NCI-H1105 treated with DMSO at 0.1 percent for 48 hours (cell line): ENCODE measurements at regions not wholly inside any gene's neighbourhood (a gene's known extent, or its start where the extent isn't known, plus 50 kb on each side); places are given as distances from the start of the nearest gene placed in this dataset.

ENCODE experiments used
- DNase-seq: peaks from one replicate; lab custom pipeline; 2025; lab: John Stamatoyannopoulos, UW

DNA sequence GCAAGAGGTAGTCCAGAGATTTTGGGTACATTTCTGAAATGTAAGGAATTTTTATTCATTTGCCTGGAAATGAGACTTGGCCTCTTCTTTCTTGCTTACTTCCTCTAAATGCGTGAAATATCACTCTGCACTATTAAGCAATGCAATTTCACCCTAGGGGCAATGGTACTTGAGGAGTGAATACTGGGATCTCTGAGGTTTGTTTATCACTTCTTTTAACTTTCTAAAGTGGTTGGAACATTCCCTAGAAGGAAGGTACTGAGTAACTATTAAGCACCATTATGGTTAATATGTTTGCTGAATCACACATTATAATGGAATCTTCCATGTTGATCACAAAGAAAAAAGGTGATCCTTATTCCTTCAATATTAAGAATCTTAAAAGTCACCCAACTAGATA, 120.9 kb upstream of the CAND1 start:
- DNase-seq, result no peak

- peak; percentile 18 for DNase-seq
Observed at GRCh38 chr12:67151886-67152285, 117.3 kb upstream of the CAND1 start.

DNA sequence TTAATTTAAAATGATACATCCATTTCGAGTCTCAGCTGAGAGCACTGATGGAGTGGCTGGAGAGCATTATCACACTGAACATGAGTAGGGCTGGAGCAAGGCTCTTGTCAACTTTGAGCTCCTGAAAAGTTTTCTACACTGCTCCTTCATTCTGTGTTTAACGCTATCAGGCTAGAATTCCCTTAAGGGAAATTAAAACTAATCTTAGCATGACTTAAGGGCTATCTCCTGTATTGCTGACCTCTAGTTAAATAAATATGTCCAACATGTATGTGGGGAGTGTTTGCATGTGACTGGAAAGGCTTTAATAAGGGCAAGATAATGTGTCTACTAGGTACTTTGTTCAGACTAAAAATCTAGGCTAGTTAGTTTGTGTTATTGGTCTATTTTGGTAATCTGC, 116.7 kb upstream of the CAND1 start:
- DNase-seq, result no peak

- DNase-seq, result no peak
Observed at GRCh38 chr12:67154901-67155300, 114.3 kb upstream of the CAND1 start.

- no peak for DNase-seq
Observed at GRCh38 chr12:67155863-67156262, 113.3 kb upstream of the CAND1 start.

DNA sequence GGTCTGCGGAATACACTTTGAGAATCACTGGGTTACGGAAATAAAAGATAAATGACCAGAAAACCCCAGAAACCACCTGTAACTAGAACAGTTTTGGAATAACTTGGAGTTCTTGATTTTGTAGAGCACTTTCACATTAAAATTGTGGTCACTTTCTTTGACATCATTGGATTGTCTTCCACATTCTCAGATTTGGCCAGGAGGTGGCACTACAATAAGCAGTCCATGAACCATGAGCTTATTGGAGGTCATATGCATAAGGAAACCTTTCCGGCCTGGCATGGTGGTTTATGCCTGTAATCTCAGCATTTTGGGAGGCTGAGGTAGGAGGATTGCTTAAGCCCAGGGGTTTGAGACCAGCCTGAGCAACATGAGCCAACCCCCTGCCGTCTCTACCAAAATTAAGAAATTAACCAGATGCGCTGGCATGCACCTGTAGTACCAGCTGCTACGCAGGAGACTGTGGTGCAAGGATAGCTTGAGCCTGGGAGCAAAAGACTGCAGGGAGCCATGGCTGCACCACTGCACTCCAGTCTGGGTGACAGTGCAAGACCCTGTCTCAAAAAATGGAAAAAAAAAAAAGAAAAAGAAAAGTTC, 107.7 kb upstream of the CAND1 start:
- DNase-seq, result peak; percentile 11

DNA sequence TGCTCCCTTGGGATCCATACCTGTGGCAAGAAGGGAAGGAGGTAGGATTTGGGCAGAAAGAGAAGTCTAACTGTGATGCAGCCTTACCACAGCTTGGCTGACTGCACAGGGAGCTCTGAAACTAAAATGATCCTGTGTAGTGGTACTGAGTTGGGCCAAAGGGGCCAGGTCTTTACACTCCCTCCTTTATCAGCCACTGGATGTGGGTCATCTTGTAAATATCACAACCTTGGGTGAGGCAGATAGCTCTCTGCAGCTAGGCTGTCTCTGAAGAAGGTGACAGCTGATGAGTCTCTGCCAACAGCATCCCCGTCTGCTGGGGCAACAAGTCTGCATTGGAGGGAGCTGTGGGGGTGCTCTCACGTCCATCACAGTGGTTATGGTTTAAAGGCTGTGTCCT, 95.9 kb upstream of the CAND1 start:
- no peak for DNase-seq

DNA sequence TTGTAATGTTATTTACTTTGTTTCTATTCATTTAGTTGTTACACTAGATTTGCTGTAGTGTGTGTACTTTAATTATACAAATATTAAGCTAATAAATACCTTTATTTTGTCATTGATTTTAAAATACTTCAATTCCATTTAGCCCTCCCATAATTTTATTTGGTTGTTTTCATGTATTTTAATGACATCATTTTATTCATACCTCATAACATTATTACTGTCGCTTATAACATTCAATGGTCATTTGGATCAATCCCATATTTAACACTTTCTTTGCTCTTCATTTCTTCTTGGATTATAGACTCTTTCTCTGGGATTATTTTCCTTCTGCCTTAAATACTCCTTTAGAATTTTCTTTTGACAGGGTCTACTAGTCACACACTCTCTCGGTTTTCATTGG, 86.6 kb upstream of the CAND1 start:
- no peak for DNase-seq

DNA sequence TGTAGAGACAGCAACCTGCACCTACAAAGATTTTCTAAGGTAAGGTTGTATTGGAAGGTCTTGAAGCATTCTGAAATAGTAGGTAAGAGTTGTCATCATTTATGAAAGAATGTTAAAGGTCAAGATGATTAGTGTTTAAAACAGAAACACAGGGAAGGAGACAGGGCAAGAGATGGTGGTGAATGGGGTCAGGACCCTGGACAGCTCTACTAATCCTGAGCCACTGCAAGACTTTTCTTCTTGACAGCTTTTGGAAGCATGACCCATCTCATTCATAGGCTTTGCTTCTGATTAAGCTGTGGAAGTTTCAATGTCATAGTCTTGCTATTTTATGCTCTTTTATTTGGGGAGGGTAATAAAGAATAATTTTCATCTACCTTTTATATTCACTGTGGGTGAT, 75.5 kb upstream of the CAND1 start:
- DNase-seq, result no peak

GRCh38 chr12:67200386-67200785, 68.8 kb upstream of the CAND1 start:
- DNase-seq, result no peak

GRCh38 chr12:67202011-67202677, 67.0 kb upstream of the CAND1 start:
- DNase-seq, result no peak

DNA sequence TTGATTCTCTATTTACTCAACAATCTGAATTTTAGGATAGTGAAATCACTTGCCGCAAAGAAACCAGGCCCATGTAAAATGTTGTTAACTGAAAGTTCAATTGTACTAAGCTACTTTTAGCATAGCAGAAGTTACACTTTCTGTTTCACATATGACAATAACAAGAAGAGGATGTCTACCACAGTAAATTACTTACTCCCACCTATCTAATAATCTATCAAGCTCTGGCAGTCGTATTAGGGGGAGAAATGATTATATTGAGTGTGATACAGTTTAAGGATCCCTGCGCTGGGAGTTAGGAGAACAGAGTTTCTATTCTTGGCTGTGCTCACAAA, 66.5 kb upstream of the CAND1 start:
- no peak for DNase-seq

DNA sequence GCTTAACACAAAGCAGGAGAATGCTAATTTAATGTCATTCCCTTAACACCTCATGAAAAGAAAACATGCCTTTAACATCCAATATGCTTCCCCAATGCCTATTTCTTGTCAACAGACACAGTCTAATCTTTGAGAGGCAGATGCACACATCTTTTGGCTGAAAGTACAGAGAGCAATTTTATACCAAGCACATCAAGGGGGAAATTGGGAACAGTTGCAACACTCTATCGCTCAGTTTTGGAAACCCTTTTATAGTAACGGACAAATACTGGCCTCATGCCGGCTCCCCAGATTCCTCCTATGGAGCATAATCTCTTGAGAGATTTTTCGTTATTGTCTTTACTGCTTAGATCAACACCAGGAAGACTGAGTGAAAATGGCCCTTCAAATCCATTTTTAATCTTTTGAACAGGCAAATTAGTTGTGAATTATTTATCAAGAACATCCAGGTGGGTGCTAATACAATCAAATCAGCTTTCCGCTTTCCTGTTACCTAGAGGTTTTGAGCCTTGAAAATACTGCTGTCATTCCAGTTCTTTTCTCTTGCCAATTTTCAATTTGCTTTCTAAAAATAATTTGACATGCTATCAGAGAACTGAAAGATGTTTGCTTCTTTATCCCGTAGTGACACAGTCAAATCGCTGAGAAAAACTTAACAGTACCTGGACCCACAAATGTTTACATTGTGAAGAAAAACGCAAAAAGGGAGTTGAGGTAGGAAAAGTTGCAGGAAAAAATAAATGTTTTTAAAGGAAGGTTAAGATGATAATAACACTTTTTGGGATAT, 60.7 kb upstream of the CAND1 start:
- peak; percentile 16 for DNase-seq

GRCh38 chr12:67211029-67211428, 58.1 kb upstream of the CAND1 start:
- DNase-seq, result no peak

DNA sequence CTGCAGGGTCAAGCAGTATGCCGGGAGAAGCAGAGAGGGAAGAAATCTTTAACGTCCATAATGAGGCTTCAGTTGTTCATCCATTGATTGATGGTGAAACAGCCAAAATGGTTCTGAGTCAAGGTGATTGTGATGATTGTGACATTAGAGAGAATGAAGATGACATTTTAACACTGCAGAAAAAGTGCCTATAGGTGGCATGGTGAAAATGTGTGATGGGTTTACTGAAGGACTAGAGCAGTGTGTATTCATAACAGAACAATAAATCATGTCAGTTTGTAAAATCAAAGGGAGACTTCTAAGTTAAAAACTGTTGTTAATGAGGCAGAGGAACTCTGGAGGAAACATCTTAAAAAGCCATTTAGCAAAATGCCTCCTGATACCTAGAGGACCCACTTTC, 57.7 kb upstream of the CAND1 start:
- no peak for DNase-seq

GRCh38 chr12:67217647-67218046, 51.5 kb upstream of the CAND1 start:
- DNase-seq, result no peak
